Effector memory CD4-positive, alpha-beta T cell (primary cell): ENCODE measurements at regions not wholly inside any gene's neighbourhood (a gene's known extent, or its start where the extent isn't known, plus 50 kb on each side); places are given as distances from the start of the nearest gene placed in this dataset.

Source experiments
- DNase-seq, 3 donors: peaks; one replicate each; pipeline ENCODE4 v3.0.0-alpha.2; 2020
- H3K27ac ChIP-seq: 2 replicates; pipeline ENCODE4 v1.7.0; 2013; ENCODE audit warnings: mild to moderate bottlenecking, low read length, moderate library complexity; ENCODE audit not compliant: insufficient read depth, poor library complexity, severe bottlenecking
- H3K27me3 ChIP-seq: replicated peaks from 2 replicates; pipeline ENCODE4 v1.7.0; 2013; ENCODE audit warnings: mild to moderate bottlenecking, low read length; ENCODE audit not compliant: insufficient read depth, control insufficient read depth, poor library complexity, severe bottlenecking
- H3K36me3 ChIP-seq: 2 replicates; pipeline ENCODE4 v1.7.0; 2013; ENCODE audit warnings: mild to moderate bottlenecking, low read length, moderate library complexity; ENCODE audit not compliant: control insufficient read depth, insufficient read depth
- H3K4me1 ChIP-seq: 2 replicates; pipeline ENCODE4 v1.7.0; 2013; ENCODE audit warnings: low read length, mild to moderate bottlenecking; ENCODE audit not compliant: control insufficient read depth, insufficient read depth, poor library complexity, severe bottlenecking
- H3K4me3 ChIP-seq: 2 replicates; pipeline ENCODE4 v1.7.0; 2013; ENCODE audit warnings: low read length, low read depth, mild to moderate bottlenecking; ENCODE audit not compliant: insufficient read depth, poor library complexity, severe bottlenecking
- H3K9me3 ChIP-seq: 2 replicates; pipeline ENCODE4 v1.7.0; 2013; ENCODE audit warnings: mild to moderate bottlenecking, low read length, moderate library complexity; ENCODE audit not compliant: control insufficient read depth

- no peaks in the 10 kb centered on the region for H3K9me3 ChIP-seq
- no peaks in the 10 kb centered on the region for H3K36me3 ChIP-seq
- H3K4me1 ChIP-seq, result no peaks in the 10 kb centered on the region
- no peak overlapping the region for H3K4me3 ChIP-seq
- H3K27me3 ChIP-seq, result no peaks in the 10 kb centered on the region
- no peak for DNase-seq
- H3K27ac ChIP-seq, result no peak overlapping the region
Observed at GRCh38 chr17:27239046-27239445, 54.9 kb upstream of the WSB1 start.

GRCh38 chr17:27239584-27239983, 54.3 kb upstream of the WSB1 start:
- Histone ChIP-seq H3K4me1 (no peaks in the 10 kb centered on the region), H3K27me3 (no peaks in the 10 kb centered on the region), H3K36me3 (no peaks in the 10 kb centered on the region), H3K9me3 (no peaks in the 10 kb centered on the region), H3K27ac (no peak overlapping the region), H3K4me3 (no peak overlapping the region)
- no peak for DNase-seq

GRCh38 chr17:27240086-27240801, 53.7 kb upstream of the WSB1 start:
- Histone ChIP-seq H3K27ac (no peak overlapping the region), H3K27me3 (no peaks in the 10 kb centered on the region), H3K4me3 (no peak overlapping the region), H3K4me1 (peaks cover 1% of the 10 kb centered on the region), H3K36me3 (no peaks in the 10 kb centered on the region), H3K9me3 (no peaks in the 10 kb centered on the region)
- no peak for DNase-seq

- H3K36me3 ChIP-seq, result no peaks in the 10 kb centered on the region
- H3K4me1 ChIP-seq, result peaks cover 4% of the 10 kb centered on the region
- DNase-seq, result no peak
- no peaks in the 10 kb centered on the region for H3K27me3 ChIP-seq
- H3K4me3 ChIP-seq, result no peak overlapping the region
- H3K27ac ChIP-seq, result no peak overlapping the region
- no peaks in the 10 kb centered on the region for H3K9me3 ChIP-seq
Observed at GRCh38 chr17:27240802-27241155, 53.1 kb upstream of the WSB1 start.

GRCh38 chr17:27241346-27241946, 52.5 kb upstream of the WSB1 start:
- no peak for DNase-seq
- no peaks in the 10 kb centered on the region for H3K27me3 ChIP-seq
- H3K4me3 ChIP-seq, result no peak overlapping the region
- peaks cover 4% of the 10 kb centered on the region for H3K4me1 ChIP-seq
- no peaks in the 10 kb centered on the region for H3K36me3 ChIP-seq
- no peak overlapping the region for H3K27ac ChIP-seq
- H3K9me3 ChIP-seq, result no peaks in the 10 kb centered on the region

GRCh38 chr17:27242951-27243350, 51.0 kb upstream of the WSB1 start:
- Histone ChIP-seq H3K4me3 (no peak overlapping the region), H3K27ac (no peak overlapping the region), H3K36me3 (no peaks in the 10 kb centered on the region), H3K4me1 (peaks cover 4% of the 10 kb centered on the region), H3K27me3 (no peaks in the 10 kb centered on the region), H3K9me3 (no peaks in the 10 kb centered on the region)
- no peak for DNase-seq

GRCh38 chr17:27244011-27244410, 49.9 kb upstream of the WSB1 start:
- Histone ChIP-seq H3K4me1 (peaks cover 4% of the 10 kb centered on the region), H3K36me3 (no peaks in the 10 kb centered on the region), H3K27me3 (no peaks in the 10 kb centered on the region), H3K27ac (no peak overlapping the region), H3K4me3 (no peak overlapping the region), H3K9me3 (no peaks in the 10 kb centered on the region)
- no peak for DNase-seq
